Kidney epithelial cell (primary cell): ENCODE measurements at regions not wholly inside any gene's neighbourhood (a gene's known extent, or its start where the extent isn't known, plus 50 kb on each side); places are given as distances from the start of the nearest gene placed in this dataset.

Source experiments
- DNase-seq: peaks from one replicate; pipeline ENCODE4 v3.0.0-alpha.2; 2010; ENCODE audit warnings: low read depth
- H3K27me3 ChIP-seq: 2 replicates; pipeline ENCODE4 v1.6.0; 2011; ENCODE audit warnings: low read length; ENCODE audit not compliant: control insufficient read depth, insufficient read depth
- H3K36me3 ChIP-seq: 2 replicates; pipeline ENCODE4 v1.5.1; 2011; ENCODE audit warnings: low read length; ENCODE audit not compliant: control insufficient read depth, insufficient read depth
- H3K4me3 ChIP-seq: 2 replicates; pipeline ENCODE4 v1.5.1; 2011; ENCODE audit warnings: low read depth, mild to moderate bottlenecking, control low read depth, low read length
- CTCF ChIP-seq: IDR thresholded peaks from 2 replicates; pipeline ENCODE4 v1.5.1; 2011; ENCODE audit warnings: mild to moderate bottlenecking, moderate library complexity, low read length, control low read depth, inconsistent platforms; ENCODE audit not compliant: insufficient read depth, poor library complexity, severe bottlenecking

GRCh38 chr3:189554868-189555557 is 76.2 kb upstream of the TP63 start:
- Histone ChIP-seq H3K36me3 (no peaks in the 10 kb centered on the region), H3K27me3 (no peaks in the 10 kb centered on the region), H3K4me3 (no peak overlapping the region)
- DNase-seq, result no peak
- no peak for TF ChIP-seq CTCF

- TF ChIP-seq CTCF, result no peak
- no peaks in the 10 kb centered on the region for H3K27me3 ChIP-seq
Measured at GRCh38 chr3:189555558-189555881, 75.7 kb upstream of the TP63 start.

GRCh38 chr3:189557824-189558223 is 73.4 kb upstream of the TP63 start:
- no peak overlapping the region for H3K4me3 ChIP-seq
- DNase-seq, result no peak
- TF ChIP-seq CTCF, result no peak
- H3K27me3 ChIP-seq, result no peaks in the 10 kb centered on the region
- no peaks in the 10 kb centered on the region for H3K36me3 ChIP-seq

More at GRCh38 chr3:189555558-189555881, 75.7 kb upstream of the TP63 start:
- DNase-seq, result no peak
- no peak overlapping the region for H3K4me3 ChIP-seq
- no peaks in the 10 kb centered on the region for H3K36me3 ChIP-seq

GRCh38 chr3:189561256-189561655 is 69.9 kb upstream of the TP63 start:
- no peak for DNase-seq
- no peak for TF ChIP-seq CTCF
- Histone ChIP-seq H3K27me3 (no peaks in the 10 kb centered on the region), H3K36me3 (no peaks in the 10 kb centered on the region), H3K4me3 (no peak overlapping the region)

GRCh38 chr3:189563853-189564563 is 67.2 kb upstream of the TP63 start:
- peak; percentile 94 for DNase-seq
- TF ChIP-seq CTCF, result no peak
- Histone ChIP-seq H3K36me3 (no peaks in the 10 kb centered on the region), H3K4me3 (no peak overlapping the region), H3K27me3 (no peaks in the 10 kb centered on the region)

- no peak for TF ChIP-seq CTCF
- no peak for DNase-seq
- no peak overlapping the region for H3K4me3 ChIP-seq
- H3K27me3 ChIP-seq, result no peaks in the 10 kb centered on the region
- H3K36me3 ChIP-seq, result no peaks in the 10 kb centered on the region
Measured at GRCh38 chr3:189566550-189567130, 64.5 kb upstream of the TP63 start.
